ENCODE measurements at regions not wholly inside any gene's neighbourhood (a gene's known extent, or its start where the extent isn't known, plus 50 kb on each side); places are given as distances from the start of the nearest gene placed in this dataset.

DNA sequence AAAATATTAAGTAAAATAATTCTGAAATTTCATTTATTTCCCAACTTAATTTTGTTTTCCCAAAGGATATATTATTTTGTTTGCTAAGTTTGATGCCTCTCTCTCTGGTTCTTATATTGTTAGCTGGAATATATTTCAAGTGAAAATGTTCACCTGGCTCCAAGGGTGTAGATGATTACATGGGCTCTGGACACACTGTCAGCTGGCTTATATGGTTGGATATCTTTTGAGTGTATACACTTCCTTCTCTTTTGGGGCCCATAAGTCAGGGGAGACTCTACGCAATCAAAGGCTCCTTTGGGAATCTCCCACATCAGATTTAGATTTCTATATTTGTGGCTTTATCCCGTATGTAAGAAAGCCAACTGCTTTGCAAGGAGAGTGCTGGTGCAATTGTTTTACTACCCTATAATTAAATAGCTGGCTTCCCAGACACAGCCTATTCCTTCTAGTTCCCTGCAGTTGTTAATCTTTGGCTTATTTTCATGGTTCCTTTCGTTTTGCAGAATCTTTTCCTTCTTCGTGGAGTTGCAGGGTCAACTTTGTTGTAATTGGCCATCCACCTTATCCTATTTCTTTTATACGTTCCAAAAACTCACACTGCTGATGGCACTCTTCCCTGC lies 225.7 kb downstream of the DPH6 start:
- H3K9me3 Mint-ChIP-seq, result peaks cover 4% of the 10 kb centered on the region
- H3K36me3 Mint-ChIP-seq (ENCODE audit: low read depth), result no peaks in the 10 kb centered on the region
- no peak overlapping the region for H3K27ac Mint-ChIP-seq
- TF ChIP-seq, protein P1, sequence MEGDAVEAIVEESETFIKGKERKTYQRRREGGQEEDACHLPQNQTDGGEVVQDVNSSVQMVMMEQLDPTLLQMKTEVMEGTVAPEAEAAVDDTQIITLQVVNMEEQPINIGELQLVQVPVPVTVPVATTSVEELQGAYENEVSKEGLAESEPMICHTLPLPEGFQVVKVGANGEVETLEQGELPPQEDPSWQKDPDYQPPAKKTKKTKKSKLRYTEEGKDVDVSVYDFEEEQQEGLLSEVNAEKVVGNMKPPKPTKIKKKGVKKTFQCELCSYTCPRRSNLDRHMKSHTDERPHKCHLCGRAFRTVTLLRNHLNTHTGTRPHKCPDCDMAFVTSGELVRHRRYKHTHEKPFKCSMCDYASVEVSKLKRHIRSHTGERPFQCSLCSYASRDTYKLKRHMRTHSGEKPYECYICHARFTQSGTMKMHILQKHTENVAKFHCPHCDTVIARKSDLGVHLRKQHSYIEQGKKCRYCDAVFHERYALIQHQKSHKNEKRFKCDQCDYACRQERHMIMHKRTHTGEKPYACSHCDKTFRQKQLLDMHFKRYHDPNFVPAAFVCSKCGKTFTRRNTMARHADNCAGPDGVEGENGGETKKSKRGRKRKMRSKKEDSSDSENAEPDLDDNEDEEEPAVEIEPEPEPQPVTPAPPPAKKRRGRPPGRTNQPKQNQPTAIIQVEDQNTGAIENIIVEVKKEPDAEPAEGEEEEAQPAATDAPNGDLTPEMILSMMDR (IDR thresholded peaks at IDR 0.05), result no peak
- no peaks in the 10 kb centered on the region for H3K4me1 Mint-ChIP-seq
- ChIA-PET CTCF (no interaction called here), POLR2A (no interaction called here)
- no peak for DNase-seq
- H3K27me3 Mint-ChIP-seq, result no peaks in the 10 kb centered on the region
- intact Hi-C loops (cut with micrococcal nuclease), result no loop called here
- no peak for ATAC-seq (ENCODE audit: low read depth)
- H3K4me3 Mint-ChIP-seq, result no peak overlapping the region

DNA sequence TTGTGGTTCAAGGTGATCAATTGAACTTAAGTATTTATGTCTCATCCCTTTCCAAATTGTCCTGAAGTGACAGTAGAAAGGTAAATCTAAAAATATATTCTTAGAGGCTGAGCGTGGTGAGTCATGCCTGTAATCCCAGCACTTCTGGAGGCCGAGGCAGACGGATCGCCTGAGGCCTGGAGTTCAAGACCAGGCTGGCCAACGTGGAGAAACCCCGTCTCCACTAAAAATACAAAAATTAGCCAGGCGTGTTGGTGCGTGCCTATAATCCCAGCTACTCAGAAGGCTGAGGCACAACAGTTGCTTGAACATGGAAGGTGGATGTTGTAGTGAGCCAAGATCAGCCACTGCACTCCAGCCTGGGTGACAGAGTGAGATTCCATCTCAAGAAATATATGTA lies 226.6 kb downstream of the DPH6 start:
- ChIA-PET POLR2A (no interaction called here), CTCF (no interaction called here)
- Mint-ChIP-seq H3K9me3 (peaks cover 4% of the 10 kb centered on the region), H3K27me3 (no peaks in the 10 kb centered on the region), H3K4me3 (no peak overlapping the region), H3K27ac (no peak overlapping the region), H3K4me1 (no peaks in the 10 kb centered on the region), H3K36me3 (ENCODE audit: low read depth) (no peaks in the 10 kb centered on the region)
- TF ChIP-seq, protein P1 (IDR thresholded peaks at IDR 0.05), result no peak
- DNase-seq (no peak), ATAC-seq (ENCODE audit: low read depth) (no peak)
- intact Hi-C loops (cut with micrococcal nuclease), result no loop called here

DNA sequence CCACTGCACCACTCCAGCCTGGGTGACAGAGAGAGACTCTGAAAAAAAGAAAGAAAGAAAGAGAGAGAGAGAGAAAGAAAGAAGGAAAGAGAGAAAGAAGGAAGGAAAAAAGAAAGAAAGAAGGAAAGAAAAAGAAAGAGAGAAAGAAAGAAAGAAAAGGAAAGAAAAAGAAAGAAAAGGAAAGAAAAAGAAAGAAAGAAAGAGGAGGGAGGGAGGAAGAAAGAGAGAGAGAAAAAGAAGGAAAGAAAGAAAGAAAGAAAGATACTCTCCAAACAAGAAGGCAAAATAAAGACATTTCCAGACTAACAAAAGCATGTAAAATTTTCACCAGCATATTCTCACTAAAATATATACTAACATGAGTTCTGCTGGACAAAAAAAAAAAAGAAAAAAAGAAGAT lies 228.7 kb downstream of the DPH6 start:
- Mint-ChIP-seq H3K4me3 (no peak overlapping the region), H3K27ac (no peak overlapping the region), H3K36me3 (ENCODE audit: low read depth) (no peaks in the 10 kb centered on the region), H3K9me3 (peaks cover 4% of the 10 kb centered on the region), H3K27me3 (no peaks in the 10 kb centered on the region), H3K4me1 (no peaks in the 10 kb centered on the region)
- intact Hi-C loops (cut with micrococcal nuclease), result no loop called here
- DNase-seq (no peak), ATAC-seq (ENCODE audit: low read depth) (no peak)
- ChIA-PET CTCF (no interaction called here), POLR2A (no interaction called here)
- TF ChIP-seq, protein P1 (IDR thresholded peaks at IDR 0.05), result no peak

DNA sequence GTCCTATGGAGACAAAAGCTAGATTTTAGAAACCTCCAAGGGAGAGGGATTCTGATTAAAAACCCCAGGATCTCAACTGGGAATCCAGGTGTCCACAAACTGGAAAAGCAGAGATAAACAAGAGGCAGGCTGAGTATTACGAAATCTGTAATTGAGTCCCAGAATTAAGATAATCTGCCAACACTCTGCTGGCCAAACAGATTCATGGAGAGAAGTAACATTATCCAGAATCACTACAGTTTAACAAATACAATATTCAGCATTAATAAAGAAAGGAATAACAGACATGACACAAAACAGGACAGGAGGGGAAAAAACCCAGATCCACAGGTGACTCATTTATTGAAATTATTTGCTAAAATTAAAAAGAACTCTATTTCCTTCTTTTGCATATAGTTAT lies 227.2 kb upstream of the NANOGP8 start:
- ATAC-seq (ENCODE audit: low read depth) (no peak), DNase-seq (no peak)
- ChIA-PET CTCF (no interaction called here), POLR2A (no interaction called here)
- Mint-ChIP-seq H3K27ac (no peak overlapping the region), H3K36me3 (ENCODE audit: low read depth) (no peaks in the 10 kb centered on the region), H3K9me3 (peaks cover 4% of the 10 kb centered on the region), H3K27me3 (no peaks in the 10 kb centered on the region), H3K4me1 (no peaks in the 10 kb centered on the region), H3K4me3 (no peak overlapping the region)
- intact Hi-C loops (cut with micrococcal nuclease), result no loop called here
- TF ChIP-seq, protein P1 (IDR thresholded peaks at IDR 0.05), result no peak

DNA sequence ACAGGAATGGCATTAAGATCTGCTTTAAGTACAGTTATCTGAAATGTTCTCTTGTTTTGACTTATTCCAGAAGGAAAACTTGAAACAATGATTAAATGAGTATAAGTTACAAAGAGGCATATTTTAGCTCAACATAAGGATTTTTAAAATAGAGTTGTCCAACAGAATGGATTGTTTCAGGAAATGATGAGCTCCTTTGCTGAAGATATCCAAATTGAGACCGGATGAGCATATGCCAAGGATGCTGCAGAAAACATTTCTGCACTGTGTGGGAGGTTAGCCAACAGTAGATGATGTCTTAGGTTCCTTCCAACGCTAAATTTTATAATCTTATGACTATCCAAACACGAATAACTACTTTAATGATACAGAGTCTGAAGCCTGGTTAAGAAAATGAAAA lies 226.5 kb upstream of the NANOGP8 start:
- POLR2A ChIA-PET, result no interaction called here
- DNase-seq, result no peak
- CTCF ChIA-PET, result no interaction called here
- TF ChIP-seq, protein P1 (IDR thresholded peaks at IDR 0.05), result no peak
- Mint-ChIP-seq H3K9me3 (peaks cover 3% of the 10 kb centered on the region), H3K27me3 (no peaks in the 10 kb centered on the region), H3K4me3 (no peak overlapping the region), H3K4me1 (no peaks in the 10 kb centered on the region), H3K27ac (no peak overlapping the region), H3K36me3 (ENCODE audit: low read depth) (no peaks in the 10 kb centered on the region)
- ATAC-seq (ENCODE audit: low read depth), result no peak
- intact Hi-C loops (cut with micrococcal nuclease), result no loop called here

Measured in activated B cell treated with CpG ODN at 0.5 μM for 24 hours (primary cell).